VCaP (cell line): ENCODE measurements at regions not wholly inside any gene's neighbourhood (a gene's known extent, or its start where the extent isn't known, plus 50 kb on each side); places are given as distances from the start of the nearest gene placed in this dataset.
"Not testable (repeated sequence)": the region's sequence is repeated elsewhere in the genome, so short reads cannot be mapped to it uniquely, and the experiment has no call there.

Experiments
- H3K27ac ChIP-seq: fragments of 450-650 bp; 2 replicates; pipeline ENCODE4 v1.5.1; 2017
- CTCF ChIP-seq: fragments of 450-650 bp; conservative IDR thresholded peaks from 2 replicates; pipeline ENCODE4 v1.5.1; 2017; ENCODE audit warnings: mild to moderate bottlenecking, moderate library complexity

DNA sequence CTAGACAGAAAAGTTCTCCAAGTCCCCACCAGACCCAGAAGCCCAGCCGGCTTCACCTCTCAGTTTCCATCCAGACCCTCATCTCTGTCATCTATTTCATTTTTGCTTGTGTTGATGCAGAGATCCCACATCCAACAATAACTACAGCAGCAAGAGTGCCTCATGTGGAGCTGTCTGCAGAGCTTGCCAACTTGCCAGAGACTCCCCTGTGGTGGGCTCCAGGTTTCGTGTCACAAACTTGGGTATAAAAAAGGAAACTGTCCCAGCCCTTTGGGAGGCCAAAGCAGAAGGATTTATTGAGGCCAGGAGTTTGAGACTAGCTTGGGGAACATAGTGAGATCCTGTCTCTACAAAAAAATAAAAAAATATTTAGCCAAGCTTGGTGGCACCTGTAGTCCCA, 182.4 kb upstream of the ATP10A start:
- H3K27ac ChIP-seq, result no peak overlapping the region
- TF ChIP-seq CTCF, result no peak

GRCh38 chr15:26043018-26043417, 179.9 kb upstream of the ATP10A start:
- TF ChIP-seq CTCF, result no peak
- H3K27ac ChIP-seq, result no peak overlapping the region

GRCh38 chr15:26038693-26039092, 175.6 kb upstream of the ATP10A start:
- no peak overlapping the region for H3K27ac ChIP-seq
- TF ChIP-seq CTCF, result no peak

DNA sequence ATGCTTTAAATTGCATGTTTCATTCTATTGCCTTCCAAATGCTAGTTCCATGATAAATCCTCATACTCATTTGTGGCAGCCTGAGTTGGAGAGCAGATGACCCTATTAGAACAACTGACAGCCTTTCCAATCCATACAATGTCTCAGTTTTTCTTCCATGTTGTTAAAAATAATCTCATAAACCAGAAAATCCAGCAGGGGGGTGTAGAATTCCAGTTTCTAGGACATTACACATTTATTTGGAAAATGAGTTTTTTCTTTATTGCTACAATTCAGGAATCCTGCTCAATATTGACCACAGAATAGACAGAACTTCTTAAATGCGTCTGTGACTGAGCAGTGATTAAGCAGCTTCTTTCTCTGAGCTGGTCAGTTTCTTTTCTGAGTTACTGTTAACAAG, 174.2 kb upstream of the ATP10A start:
- peak; percentile 29; the same call in 1 of the 2 replicates for TF ChIP-seq CTCF
- H3K27ac ChIP-seq, result no peak overlapping the region

DNA sequence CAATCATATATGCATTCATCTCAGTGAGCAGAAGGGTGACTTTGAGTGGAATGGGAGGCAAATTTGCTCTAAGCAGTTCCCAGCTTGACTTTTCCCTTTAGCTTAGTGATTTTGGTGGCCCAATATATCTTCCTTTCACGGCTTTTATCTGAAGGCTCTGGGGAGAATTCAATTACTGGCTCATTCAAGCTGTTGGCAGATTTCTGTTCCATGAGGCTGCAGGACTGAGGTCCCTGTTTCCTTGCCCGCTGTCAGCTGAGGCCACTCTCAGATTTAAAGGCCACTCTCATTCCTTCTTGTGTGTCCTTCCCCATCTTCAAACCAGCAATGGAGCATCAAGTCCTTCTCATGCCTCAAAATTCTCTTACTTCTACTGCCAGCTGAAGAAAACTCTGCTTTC, 170.4 kb upstream of the ATP10A start:
- TF ChIP-seq CTCF, result no peak
- H3K27ac ChIP-seq, result no peak overlapping the region

DNA sequence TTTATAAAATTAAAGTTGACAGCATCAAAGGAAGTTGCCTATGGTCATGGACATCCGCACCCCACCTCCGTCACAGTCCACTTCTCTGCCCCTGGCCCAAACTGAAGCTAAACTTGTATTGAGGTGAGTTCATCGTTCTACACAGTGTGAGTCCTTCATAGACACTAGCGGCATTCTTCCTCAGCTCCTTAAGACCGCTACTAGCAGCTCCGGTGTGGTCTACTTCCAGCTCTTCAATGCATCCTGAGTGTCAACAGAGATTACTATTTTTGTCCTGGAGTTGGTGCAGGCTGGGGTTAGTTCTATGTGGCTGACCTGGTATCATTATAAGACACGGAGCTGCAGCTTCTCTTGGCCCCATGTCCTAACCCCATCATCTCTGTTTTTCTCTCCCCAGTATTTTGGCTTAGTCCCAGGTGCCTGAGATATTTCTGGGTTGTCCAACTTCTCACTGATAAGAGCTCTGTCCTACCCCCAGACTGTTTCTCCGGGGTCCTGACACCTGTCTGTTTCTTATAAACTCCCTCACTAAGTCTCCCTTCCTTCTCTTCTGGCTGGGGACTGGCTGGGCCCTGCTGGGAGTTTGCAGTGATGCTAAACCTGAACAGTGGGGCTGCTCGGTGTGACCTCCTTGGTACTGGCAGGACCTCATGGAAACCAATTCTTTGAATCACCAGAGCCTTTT, 169.2 kb upstream of the ATP10A start:
- no peak overlapping the region for H3K27ac ChIP-seq
- TF ChIP-seq CTCF, result no peak

DNA sequence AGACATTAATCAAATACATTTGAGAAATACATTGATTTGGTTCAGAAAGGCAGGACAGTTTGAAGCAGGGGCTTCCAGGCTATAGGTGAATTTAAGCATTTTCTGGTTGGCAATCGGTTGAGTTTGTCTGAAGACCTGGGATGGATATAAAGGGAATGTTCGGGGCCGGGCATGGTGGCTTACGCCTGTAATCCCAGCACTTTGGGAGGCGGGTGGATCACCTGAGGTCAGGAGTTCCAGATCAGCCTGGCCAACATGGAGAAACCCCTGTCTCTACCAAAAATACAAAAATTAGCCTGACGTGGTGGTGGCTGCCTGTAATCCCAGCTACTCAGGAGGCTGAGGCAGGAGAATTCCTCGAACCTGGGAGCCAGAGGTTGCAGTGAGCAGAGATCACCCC, 166.5 kb upstream of the ATP10A start:
- not testable (repeated sequence) for H3K27ac ChIP-seq

DNA sequence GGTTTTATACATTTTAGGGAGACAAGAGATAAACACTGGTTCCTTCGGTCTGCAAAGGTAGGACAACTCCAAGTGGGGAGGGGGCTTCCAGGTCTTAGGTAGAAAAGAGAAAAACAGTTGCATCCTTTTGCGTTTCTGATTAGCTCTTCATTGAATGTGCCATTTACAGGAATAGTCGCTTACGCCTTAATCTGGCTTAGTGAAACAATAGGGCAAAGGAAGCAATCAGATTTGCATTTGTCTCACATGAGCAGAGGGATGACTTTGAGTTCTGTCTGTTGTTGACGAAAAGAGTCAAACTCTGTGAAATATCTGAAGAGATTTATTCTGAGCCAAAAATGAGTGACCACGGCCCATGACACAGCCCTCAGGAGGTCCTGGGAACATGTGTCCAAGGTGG, 166.0 kb upstream of the ATP10A start:
- TF ChIP-seq CTCF, result no peak
- no peak overlapping the region for H3K27ac ChIP-seq
